Right ventricle myocardium superior (tissue), 1 donor: ENCODE measurements at regions not wholly inside any gene's neighbourhood (a gene's known extent, or its start where the extent isn't known, plus 50 kb on each side); places are given as distances from the start of the nearest gene placed in this dataset.

ENCODE experiments used
- ATAC-seq: fragments of 200-7000 bp; cut with Tn5 transposase; one replicate; pipeline ENCODE4 v1.9.1; 2020; ENCODE audit warnings: mild to moderate bottlenecking; ENCODE audit not compliant: poor library complexity
- DNase-seq: peaks from one replicate; pipeline ENCODE4 v3.0.0-alpha.2; 2020
- intact Hi-C: fragments of 100-400 bp; cut with DNase I; formaldehyde crosslinking; loops from one replicate; pipeline ENCODE4 v1.11.2; 2022
- donor health status: DM: no; HTN: yes; CAD: no; lungs with severe emphysema.

DNA sequence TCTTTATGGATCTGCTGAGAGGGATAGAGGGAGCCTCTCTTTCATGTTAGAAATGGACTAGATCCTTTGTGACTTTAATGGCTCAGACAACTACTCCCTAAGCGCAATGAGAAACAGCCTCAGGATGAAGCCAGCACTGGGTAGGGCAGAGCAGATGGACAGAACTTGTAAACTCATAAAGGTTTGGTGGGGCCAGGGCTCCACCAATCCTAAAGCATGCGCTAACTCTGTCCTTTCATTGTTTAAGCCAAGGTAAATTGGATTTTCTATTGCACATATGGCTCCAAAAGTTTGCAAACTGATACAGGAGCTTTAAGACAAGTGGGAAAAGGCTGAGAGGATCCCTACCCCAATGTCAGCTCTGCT, 178.1 kb upstream of the MEOX2 start:
- no peak for ATAC-seq
- intact Hi-C loops, result no loop called here
- DNase-seq, result no peak

DNA sequence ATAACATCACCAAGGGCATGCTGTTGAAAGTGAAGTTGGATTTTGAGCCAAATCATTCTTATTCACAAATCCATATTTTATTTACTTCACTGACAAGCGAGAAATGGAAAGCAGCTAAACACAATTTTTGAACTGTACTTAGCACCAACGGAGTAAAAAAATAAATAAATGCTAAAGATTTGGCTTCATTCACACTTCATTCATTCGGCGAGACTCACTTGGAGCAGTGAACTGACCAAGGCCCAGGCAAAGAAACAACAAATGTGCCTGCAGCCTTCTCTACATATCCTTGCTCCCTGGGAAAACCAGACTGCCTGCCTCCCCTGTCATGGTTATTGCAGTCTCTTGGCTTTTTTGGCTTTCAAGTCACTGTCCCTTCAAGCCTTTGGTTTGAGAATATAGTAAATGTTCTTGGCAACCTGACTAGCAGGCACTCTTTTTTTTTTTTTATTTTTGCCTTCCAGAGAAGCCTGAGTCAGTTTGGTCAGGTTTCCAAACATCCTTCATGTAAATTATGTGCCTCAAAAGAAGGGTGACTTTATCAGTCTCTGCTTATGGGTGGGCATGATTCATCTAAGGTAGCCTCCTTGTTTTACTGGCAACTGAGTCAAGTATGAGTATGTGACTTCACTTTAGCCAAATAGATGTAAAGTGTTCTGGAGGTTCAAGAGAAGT, 177.6 kb upstream of the MEOX2 start:
- ATAC-seq (no peak), DNase-seq (no peak)
- intact Hi-C loops, result no loop called here

DNA sequence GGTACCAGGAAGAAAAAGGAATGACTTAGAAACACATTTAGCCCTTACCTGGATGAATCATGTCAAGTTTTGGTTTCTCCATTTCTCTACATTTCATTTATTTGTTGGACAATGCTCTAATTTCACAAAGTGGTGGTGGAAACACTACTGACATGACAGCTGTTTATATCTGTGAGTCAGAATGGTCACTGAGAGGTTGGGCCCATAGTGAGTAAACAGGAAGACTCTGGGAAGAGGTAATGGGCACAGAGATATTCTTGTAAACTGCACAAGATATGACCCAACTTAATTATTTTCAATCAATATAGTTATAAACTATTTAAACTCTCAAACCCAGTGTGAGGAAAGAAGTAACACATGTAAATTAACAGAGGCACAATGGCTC, 176.3 kb upstream of the MEOX2 start:
- ATAC-seq, result no peak
- no peak for DNase-seq
- intact Hi-C loops, result no loop called here

DNA sequence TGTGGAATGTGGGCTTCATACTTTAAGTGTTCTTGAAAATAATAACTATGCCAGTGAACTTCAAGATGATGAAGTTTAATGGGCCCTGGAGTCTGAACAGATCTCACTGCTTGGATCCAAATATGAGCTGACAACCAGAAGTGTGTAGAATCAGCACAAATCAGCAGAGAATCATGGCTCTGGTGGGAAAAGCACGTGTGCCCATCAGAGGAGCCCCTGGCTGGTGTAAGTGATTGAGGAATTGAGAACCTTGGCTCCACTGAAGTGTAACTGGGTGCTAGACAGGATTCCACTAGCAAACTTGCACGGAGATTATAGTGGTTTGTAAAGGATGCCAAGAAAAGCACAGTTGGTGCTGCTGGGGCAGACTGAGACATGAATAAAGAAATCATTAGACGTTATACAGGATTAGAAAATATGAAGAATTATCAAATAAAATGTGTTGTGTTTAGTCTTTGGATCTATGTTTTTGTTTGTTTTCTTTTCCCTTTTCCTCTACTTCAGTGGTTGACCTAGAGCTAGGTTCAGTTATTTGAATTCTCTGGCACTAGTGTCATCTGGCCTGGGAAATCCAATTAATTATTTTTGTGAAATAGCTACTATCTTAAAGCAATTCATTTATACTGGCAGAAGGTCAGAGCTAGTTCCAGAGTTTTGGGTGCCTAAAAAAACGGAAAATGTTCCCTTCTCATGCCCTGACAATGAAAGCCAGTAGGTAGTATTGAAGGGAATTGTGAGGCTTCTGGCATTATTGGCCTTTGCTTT, 175.7 kb upstream of the MEOX2 start:
- ATAC-seq, result no peak
- intact Hi-C loops, result no loop called here
- no peak for DNase-seq

DNA sequence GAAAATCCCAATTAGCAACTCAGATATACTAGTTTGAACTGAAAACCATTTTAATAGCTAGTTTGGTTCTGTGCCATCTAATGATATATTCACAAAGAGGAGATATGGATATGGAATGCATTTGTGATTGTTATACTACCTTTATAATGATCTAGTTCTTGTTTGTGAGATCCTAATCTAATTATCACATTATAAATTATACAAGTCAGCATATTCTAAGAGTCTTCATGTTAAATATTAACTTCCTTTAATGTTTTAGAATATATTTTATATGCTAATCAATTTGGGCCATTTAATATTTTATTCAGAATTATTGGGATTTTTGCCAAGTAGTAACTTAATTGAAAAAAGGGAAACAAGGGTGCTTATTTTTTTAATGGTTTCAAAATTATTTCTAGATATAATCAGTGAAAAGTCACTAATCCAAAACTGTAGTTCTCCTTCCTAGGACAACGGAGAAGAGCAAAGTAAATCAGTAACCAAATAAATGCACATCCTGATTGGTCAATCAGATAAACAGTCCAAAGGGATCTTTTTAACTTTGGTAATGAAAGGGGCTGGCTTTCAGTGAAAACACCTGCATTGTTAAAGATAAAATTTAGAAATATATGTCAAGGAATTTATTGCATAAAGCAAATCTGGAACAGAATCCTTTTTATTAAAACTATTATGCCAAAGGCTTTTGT, 173.9 kb upstream of the MEOX2 start:
- DNase-seq (no peak), ATAC-seq (no peak)
- intact Hi-C loops, result no loop called here

DNA sequence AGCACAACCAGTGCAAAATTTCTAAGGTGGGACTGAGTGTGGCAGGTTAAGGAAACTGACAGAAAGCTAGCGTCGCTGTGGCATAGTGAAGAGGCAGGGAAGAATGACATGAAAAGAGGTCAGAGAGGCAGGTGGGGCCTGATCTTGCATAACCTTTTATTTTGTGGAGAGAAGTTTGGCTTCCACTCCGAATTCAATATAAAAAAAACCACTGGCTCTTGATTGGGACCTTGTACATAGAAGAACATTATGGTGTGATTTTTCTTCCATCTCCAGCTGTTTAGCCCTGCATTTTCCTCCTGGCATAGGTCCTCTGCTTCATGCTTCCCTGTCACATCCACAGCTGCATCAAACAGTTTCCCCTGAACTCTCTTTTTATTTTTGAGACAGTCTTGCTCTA, 170.5 kb upstream of the MEOX2 start:
- DNase-seq, result no peak
- intact Hi-C loops, result no loop called here
- ATAC-seq, result no peak

DNA sequence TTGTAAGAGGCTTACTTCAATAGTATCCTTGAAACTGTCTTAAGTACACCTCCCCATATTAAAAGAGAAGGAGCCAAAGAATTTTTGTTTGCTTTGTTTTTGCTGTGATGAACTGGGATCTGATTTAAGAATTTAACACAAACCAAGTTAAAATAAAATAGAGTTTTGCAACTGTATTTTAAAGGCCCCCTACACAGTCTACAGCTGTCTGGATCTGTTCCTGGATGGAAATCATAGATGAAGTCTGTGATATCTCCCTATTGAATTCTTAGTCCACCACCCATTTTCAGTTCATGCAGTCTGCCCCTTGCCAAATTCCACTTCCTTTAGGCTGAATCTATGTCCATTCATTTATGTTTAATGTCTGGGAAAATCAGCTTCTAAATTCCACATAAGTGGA, 169.8 kb upstream of the MEOX2 start:
- ATAC-seq (no peak), DNase-seq (no peak)
- intact Hi-C loops, result no loop called here

DNA sequence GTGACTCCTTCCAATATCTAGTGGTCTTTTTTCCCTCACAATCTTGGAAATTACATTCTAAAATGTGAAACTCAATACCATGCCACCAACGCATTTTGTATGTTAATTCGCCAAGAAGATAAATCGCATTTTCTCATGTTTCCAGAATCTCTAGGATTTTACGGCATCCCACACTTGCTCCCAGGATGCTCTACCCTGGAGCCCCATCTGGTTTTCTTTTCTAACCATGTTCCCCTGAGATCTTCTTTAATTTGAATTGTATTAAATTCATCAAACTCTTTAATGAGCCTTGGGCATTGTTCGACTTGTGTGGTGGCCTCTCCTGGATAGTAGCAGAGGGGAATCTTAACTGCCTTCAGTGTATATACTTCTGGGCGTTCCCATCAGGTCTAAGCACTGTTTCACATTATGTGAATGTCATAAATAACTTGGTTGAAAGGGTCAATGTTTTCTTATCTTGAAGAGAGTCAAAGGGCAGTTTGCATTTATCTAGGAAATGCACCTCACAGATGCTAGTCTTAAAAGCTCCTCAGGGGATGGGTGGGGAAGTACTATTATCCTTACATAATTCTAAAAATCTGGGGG, 169.1 kb upstream of the MEOX2 start:
- DNase-seq (no peak), ATAC-seq (no peak)

DNA sequence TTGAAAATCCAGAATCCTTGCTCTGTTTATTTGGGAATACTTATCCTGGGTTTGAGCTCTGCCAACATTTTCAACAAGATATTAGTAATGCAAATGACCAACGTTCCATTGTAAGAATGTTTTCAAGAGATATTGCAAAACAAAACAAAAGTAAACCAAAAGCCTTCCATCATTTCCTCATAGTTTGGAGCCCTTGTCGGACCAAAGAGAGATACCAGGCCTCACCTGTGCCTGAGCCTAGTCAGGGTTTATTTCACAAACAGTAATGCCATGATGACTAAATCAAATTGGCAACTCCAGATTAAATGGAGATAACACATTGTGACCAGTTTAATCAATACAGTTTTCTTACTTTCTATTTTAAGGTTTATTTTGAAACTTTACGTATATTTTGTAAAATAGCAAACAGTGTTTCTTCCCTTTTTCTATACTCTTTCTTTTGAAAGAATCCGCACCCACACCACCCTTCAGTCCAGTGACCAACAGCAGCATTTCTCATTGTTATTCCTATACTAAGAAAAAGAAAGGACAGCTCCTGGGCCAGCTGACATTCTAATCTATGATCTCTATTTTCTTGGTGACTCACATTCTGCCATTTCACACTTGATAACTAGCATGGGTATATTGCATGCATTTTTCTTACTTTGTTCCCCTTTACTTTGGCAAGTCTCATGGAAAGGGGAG, 168.5 kb upstream of the MEOX2 start:
- ATAC-seq (no peak), DNase-seq (no peak)
- intact Hi-C loops, result no loop called here

More for the DNA sequence above, 169.1 kb upstream of the MEOX2 start:
- intact Hi-C loops, result no loop called here

DNA sequence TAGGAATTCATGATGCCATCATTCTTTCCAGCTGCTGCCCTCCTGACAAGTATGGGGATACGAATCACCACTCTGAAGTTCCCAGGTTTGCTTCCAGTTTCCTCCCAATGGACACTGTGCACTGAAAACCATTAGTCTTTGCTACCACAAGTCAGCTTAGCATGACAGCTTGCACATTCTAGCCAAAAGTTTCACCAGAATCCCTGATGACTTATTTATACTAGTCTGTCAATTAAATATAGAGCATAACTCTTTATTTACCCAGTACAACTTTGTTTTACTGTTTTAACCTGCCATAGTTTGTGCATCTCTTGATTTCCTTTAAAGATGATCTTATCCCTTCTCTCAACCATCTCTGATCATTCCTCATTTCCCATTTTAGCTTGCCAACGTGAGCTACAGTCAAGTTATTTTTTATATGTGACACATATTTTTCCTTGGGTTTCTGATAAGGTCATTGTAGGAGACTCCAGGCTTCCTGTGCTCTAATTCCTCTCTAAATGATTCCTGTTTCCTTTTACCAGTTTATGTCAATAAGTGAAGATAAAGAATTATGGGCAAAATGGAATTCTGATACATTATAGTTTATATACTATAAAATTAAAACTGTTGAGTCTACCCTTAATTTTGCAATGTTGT, 167.5 kb upstream of the MEOX2 start:
- DNase-seq (no peak), ATAC-seq (peak; percentile 34)
- intact Hi-C loops, result no loop called here

DNA sequence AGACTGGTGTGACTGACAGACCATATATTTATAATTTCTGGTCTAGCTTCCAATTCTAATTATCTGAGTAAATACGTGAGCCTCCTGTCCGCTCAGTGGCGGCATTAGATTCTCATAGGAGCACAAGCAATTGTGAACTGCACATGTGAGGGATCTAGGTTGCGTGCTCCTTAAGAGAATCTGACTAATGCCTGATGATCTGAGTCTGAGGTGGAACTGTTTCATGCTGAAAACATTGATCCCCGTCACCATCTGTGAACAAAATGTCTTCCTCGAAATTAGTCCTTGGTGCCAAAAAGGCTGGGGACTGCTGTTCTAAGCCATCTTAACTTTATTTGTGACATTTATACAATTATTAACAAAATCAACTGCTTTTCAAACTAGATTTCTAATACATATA, 164.7 kb upstream of the MEOX2 start:
- DNase-seq (no peak), ATAC-seq (no peak)
- intact Hi-C loops, result no loop called here

DNA sequence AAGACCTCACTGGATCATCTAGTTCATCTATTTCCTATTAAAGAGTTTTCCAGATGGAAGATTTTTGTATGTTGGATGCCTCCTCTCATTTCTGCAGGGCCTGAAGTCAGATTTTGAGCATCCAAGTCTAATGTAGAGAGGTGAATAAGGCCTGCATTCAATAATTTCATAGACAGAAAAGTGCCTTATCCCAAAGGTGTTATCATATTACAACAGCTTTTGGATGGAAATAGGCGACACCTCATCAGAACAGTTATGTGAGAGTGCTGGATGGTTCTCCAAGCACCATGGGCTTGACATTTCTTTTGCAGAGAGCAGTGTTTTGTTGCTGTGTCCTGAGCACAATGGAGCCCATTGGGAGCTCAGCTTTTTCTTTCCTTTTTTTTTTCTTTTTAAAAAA, 162.4 kb upstream of the MEOX2 start:
- ATAC-seq (no peak), DNase-seq (no peak)

DNA sequence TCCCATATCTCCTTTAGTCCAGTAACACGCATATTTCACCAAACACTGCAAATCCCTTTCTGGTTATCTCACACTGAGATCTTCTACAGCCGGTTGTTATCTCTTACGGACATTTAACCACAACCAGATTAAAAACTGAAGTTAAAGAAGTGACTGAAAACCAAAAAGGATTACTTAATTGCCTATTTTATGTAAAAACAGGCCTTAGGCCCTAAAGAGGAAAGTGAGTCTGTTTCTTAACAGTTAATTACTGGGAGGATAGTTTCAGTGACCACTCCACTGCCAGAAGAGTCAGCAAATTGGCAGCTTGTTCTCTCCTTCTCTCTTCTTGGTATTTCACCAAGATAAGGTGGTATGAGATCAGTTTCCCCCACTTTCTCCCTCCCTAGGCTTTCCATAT, 161.9 kb upstream of the MEOX2 start:
- DNase-seq (no peak), ATAC-seq (no peak)
- intact Hi-C loops, result no loop called here

More for the DNA sequence above, 162.4 kb upstream of the MEOX2 start:
- intact Hi-C loops, result no loop called here

DNA sequence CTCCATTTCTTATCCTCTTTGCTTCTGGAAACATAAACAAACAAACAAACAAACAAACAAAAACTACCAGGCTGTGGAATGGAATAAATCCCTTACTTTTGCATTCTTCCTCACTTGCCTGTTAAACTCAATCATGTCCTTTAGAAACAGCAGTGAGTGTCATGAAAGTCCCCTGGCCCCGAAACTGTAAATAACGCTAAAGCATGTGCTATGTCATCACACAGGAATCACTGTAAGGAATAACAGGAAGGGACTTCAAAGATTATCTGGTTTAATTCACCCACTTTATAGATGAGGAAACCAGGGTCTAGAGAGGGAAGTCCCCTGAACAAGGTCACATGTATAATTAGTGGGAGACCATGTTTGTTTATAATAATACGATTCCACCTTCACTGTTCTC, 159.4 kb upstream of the MEOX2 start:
- ATAC-seq (no peak), DNase-seq (no peak)
- intact Hi-C loops, result no loop called here

DNA sequence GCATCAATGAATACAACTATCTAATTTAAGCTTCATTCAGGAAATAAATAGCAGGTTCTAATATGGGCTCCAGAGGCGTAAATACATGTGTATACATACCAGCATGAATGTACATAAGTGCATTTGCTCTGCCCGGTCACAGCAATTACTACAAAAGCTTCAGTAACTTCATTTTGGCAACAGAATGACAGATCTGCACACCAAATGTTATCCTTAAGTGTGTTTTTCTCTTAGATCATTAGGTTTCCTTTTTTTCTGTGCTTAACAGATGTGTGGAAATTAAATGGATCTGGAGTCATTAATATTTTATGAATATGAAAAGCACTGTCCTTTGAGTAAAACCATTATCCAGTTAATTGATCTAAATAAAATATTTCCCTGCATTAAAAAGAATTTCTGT, 159.0 kb upstream of the MEOX2 start:
- intact Hi-C loops, result no loop called here
- DNase-seq, result no peak
- no peak for ATAC-seq

DNA sequence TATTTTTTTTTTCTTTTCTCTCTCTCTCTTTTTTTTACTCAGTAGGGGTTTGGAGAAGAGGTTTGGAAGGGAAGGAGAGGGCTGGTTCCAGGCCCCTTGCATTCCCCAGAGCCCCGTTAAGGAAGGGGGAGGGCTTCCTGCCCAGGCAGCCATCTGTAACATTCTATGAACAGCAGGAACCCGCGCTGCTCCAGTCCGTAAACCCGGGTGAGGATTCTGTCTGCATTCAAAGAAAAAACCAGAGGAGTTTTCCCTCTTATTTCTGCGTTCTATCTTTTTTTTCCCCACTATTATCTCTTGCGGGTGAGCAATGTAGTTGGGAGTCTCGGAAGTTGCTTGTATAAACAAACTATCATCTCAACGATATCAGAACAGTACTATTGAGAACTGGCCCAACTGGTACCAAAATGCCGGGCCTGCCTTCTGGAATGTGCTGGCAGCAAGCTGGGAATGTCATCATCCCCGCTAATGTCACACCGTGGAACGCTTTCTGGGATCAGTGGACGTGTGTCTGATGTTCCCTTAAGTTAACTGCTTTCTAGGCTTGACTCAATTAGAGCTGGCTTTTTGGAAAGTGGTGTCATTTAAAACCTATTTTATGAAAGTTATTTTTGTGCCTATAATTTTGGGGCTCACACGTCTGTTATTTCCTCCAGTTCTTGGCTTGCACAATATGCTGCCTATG, 153.1 kb upstream of the MEOX2 start:
- intact Hi-C loops, result loop anchor here (10.0 kb wide), 1 partner anchor 225 kb away; no protein-coding TSS in a partner anchor
- DNase-seq, result peak; percentile 85

DNA sequence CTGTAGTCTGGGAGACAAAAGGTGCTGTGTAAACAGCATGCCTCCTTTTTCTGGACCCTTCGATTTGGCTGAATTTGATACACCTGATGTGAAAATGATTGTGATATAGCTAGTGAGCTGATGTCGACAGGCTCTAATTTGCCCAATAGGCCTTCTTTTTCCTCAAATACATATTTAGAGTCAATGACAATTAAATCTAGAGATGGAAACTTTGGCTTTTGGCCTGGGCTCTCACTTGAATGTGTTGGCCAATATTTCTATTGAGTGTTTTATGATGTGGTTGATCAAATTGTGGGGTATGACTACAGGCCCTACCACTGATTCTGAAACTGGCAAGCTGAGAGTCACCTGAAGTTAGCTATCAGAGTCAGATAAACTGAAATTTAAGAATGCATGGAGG, 151.8 kb upstream of the MEOX2 start:
- ATAC-seq, result no peak
- intact Hi-C loops, result loop anchor here (10.0 kb wide), 1 partner anchor 227 kb away; no protein-coding TSS in a partner anchor
- DNase-seq, result no peak

More for the DNA sequence above, 153.1 kb upstream of the MEOX2 start:
- ATAC-seq, result peak; percentile 96
